GM12872 (cell line): ENCODE measurements at regions not wholly inside any gene's neighbourhood (a gene's known extent, or its start where the extent isn't known, plus 50 kb on each side); places are given as distances from the start of the nearest gene placed in this dataset.

Source experiments
- TF ChIP-seq, protein P1 (sequence below): IDR thresholded peaks from 3 replicates; pipeline ENCODE4 v1.5.1; 2011; ENCODE audit warnings: low read depth, mild to moderate bottlenecking, low read length, moderate library complexity; ENCODE audit not compliant: insufficient read depth

DNA sequence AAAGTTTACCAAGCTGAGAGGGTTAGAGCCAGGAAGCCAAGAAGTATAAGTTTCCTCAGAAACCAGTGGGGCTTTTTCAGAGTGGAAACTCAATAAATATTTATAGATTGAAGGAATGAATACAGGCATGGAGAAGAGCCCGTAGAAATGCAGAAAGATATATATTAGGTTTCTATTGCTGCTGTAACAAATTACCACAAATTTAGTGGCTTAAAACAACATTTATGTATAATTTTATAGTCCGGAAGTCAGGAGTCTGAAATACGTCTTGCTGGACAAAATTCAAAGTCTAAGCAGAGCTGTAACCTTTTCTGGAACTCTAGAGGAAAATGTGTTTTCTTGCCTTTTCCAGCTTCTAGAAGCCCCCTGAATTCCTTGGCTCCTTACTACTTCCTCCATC, 107.3 kb upstream of the SEMA3D start:
- TF ChIP-seq, protein P1, sequence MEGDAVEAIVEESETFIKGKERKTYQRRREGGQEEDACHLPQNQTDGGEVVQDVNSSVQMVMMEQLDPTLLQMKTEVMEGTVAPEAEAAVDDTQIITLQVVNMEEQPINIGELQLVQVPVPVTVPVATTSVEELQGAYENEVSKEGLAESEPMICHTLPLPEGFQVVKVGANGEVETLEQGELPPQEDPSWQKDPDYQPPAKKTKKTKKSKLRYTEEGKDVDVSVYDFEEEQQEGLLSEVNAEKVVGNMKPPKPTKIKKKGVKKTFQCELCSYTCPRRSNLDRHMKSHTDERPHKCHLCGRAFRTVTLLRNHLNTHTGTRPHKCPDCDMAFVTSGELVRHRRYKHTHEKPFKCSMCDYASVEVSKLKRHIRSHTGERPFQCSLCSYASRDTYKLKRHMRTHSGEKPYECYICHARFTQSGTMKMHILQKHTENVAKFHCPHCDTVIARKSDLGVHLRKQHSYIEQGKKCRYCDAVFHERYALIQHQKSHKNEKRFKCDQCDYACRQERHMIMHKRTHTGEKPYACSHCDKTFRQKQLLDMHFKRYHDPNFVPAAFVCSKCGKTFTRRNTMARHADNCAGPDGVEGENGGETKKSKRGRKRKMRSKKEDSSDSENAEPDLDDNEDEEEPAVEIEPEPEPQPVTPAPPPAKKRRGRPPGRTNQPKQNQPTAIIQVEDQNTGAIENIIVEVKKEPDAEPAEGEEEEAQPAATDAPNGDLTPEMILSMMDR: no peak

- TF ChIP-seq, protein P1: no peak
Measured at GRCh38 chr7:85292908-85293576, 106.2 kb upstream of the SEMA3D start.

GRCh38 chr7:85290269-85290668, 103.4 kb upstream of the SEMA3D start:
- TF ChIP-seq, protein P1: no peak

GRCh38 chr7:85289279-85289678, 102.4 kb upstream of the SEMA3D start:
- TF ChIP-seq, protein P1: no peak

DNA sequence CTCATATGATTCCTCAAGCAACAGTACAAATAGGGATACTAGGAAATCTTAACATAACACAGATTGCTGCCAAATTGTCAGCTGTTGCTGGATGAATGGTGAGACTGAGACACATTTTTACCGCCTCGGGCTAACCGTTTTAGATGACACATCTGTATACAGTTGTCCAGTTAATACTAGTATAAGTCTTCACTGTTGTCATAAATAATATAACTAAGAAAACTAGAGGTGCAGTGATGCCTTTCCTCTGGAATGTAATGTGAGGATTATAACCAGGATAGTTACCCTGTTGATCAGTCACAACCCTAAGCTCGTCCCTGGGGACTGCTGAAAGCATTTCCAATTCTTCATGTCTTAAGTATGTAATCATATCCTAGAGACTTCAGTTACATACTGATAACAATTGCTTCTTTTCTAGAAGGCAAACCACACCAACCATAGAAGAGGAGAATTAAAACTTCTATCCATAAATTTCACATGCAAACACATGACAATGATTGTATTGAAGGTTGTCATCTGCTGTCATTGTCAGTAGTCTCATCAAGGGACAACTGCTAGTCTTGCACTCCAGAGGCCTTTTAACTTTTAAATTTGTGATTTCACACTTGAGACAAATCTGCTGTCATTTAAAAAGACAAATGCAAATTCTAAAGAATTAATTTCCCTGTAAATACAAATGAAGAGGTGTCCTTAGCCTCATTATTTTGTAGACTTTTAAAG, 100.4 kb upstream of the SEMA3D start:
- TF ChIP-seq, protein P1: no peak

GRCh38 chr7:85286446-85286845, 99.6 kb upstream of the SEMA3D start:
- TF ChIP-seq, protein P1: no peak

DNA sequence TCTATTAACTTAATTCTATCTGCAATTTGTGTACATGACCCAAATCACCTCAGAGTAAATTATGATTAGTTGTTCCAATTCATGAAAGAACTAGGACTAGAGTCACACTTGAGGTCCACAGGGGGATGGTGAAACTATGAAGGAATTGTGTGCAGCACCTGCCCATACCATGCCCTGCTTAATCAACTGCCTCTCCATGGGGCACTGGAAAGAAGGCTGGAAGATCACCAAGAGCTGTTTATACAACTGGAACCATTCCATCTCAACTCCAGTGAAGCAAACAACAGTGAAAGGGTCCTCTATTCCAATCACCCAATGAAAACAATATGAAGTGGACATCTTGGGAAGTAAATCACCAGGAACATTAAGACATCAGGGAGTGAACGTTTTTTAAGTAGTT, 98.7 kb upstream of the SEMA3D start:
- TF ChIP-seq, protein P1: no peak
